Astrocyte of the hippocampus (primary cell): ENCODE measurements at regions not wholly inside any gene's neighbourhood (a gene's known extent, or its start where the extent isn't known, plus 50 kb on each side); places are given as distances from the start of the nearest gene placed in this dataset.

Experiments used
- DNase-seq: peaks from one replicate; pipeline ENCODE4 v3.0.0; 2011; ENCODE audit warnings: low read depth, low spot score

DNA sequence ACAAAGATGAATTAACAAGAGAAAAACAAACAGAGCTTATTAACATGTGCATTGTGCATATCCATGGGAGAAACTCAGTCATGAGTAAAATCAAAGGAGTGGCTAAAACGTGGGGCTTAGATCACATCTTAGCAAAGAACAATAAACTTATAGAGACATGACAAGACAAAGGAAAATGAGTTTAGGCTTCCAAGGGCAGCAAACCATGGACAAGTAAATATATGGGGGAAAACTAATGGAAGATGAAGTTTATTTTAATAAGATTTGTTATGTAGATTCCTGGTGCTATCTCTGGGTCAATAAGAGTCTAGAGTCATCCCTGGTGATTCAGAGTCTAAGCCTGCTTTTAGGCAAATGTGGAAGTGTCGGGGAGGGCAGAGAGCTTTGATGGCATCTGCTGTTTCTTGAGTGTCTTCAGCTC, 87.2 kb upstream of the PLPP4 start:
- peak; percentile 39 for DNase-seq

- DNase-seq, result no peak
Measured at GRCh38 chr10:120371856-120372255, 85.2 kb upstream of the PLPP4 start.

DNA sequence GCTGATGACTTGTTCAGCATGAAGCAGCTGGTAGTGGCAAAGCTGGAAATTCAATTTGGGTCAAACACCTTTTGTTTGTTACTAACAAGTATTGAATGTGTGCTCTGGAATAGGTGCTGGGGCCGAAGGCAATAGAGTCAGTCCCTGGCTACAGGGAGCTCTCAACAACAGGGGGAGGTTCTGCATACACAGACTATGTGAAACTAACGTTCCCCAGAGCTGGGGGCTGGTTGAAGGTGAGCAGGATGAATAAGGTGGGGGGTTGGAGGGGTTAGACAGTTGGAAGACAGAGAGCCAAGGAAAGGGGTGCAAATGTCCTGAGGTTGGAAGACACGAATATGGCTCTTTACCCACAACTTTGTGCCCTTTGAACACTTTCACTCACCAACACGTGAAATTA, 84.1 kb upstream of the PLPP4 start:
- DNase-seq, result no peak

GRCh38 chr10:120375666-120376065, 81.4 kb upstream of the PLPP4 start:
- no peak for DNase-seq

GRCh38 chr10:120381931-120382330, 75.1 kb upstream of the PLPP4 start:
- no peak for DNase-seq

- peak; percentile 39 for DNase-seq
Measured at GRCh38 chr10:120382360-120382759, 74.7 kb upstream of the PLPP4 start.

DNA sequence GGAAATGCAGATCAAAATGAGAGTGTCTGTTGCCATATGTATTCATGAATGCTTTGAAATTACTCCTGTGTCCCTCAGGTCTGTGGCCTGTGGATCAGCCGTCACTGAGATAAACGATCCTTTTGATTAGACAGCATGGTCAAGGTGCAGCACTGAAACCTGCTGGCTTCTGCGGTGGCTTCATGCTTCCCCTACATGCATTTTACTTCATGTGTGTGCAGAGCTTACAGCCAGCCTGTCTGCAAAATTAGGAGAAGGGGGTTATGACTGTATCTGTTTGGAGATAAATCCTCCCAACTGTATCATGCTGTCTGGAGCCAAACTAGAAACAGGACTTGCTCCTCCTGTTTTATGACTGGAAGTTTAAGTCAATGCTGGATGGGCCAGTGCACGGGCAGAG, 71.0 kb upstream of the PLPP4 start:
- DNase-seq, result no peak

DNA sequence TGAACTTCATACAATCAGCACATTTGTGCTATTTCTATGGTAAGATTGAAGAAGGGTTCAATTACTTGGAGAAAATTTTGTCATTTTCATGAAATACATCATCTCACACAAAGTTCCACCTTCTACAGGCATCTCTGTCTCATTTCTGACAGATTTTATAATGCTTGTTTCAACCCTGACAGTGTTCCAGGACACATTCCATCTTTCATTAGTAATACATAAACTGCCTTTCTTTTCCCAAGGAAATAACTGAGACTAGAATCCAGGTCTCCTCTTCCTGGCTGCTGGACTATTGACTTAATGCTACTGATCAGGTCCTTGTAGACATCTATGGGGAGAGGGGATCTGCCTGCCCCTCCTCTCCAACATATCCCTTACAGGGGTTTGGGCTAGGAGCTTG, 70.1 kb upstream of the PLPP4 start:
- peak; percentile 28 for DNase-seq

DNA sequence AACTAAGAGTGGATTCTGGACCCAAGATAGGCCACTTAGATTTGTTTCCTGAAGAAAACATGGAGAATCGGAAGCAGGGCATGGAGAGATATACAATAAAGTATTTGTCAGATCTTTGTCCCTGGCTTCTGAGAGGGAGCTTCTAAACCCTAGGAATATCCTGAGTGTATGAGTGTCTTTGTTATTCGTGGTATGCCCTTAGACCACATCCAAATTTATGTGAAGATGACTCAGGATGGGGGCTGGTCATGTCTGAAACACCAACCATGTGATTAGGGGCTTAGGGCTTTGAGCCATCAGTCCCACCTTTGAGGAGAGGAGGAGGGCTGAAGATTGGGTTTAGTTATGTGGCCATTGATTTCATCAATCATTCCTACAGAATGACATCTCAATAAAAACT, 69.7 kb upstream of the PLPP4 start:
- DNase-seq, result peak; percentile 72

GRCh38 chr10:120392245-120392644, 64.8 kb upstream of the PLPP4 start:
- no peak for DNase-seq

- no peak for DNase-seq
Measured at GRCh38 chr10:120392671-120393079, 64.4 kb upstream of the PLPP4 start.

DNA sequence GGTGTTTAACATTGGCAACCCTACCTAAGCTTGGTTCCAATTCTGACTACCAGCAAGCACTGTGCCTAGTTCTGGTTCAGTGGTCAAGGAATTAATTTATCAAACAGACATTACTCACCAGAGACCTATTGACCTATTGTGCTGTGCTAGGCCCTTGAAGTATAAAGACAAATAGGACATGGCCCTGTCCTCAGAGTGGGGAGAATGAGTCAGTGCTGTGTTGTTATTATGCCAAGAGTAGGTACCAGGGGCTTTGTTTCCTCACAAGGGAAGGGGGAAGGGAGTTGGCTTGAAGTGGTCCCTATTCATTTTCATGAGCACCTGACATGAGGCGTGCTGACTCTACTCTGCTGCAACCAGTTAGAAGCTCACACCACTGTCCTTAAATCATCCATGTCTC, 62.6 kb upstream of the PLPP4 start:
- DNase-seq, result peak; percentile 54

GRCh38 chr10:120396228-120396627, 60.8 kb upstream of the PLPP4 start:
- no peak for DNase-seq

DNA sequence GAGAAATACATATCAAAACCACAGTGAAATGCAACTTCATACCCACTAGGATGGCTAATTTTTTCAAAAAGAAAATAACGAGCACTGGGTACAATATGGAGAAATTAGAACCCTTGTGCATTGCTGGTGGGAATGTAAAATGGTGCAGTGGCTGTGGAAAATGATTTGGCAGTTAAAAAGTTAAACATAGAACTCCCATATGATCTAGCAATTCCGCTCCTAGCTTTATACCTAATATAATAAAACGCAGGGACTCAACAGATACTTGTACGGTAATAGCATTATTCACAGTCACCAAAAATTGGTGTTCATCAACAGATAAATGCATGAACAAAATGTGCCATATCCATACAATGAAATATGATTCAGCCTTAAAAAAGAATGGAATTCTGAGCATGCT, 58.8 kb upstream of the PLPP4 start:
- no peak for DNase-seq

DNA sequence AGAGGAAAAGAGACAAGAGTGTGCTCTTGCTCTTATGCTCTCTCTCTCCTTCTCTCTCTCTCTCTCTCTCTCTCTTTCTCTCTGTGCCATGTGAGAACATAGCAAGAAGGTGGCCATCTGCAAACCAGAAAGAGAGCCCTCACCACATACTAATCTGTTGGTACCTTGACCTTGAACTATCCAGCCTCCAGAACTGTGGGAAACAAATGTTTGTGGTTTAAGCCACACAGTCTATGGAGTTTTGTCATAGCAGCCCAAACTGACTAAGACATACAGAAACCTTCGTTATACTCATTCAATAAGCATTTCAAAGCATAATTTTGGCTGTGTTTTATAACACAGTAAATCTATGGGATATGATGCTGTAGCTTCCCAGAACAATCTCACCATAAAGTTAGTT, 56.4 kb upstream of the PLPP4 start:
- DNase-seq, result no peak

GRCh38 chr10:120402147-120402766, 54.8 kb upstream of the PLPP4 start:
- no peak for DNase-seq

DNA sequence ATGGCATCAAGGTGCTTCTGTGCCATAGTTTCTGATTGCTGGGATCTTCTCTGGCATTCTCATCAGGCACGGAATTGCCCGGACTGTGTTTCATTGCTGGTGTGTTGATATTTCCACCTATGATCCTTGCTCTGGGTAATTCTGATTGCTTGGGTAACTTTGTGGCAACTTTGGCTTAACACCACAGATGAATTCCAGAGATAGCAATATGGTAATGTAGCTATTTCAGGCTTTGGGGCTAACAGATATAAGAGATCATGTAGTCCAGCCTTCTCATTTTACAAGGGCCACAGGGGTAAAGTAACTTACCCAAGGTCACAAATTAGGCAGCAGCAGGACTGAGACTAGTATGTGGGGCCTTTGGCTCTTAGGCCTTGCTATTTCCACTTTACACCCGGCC, 53.9 kb upstream of the PLPP4 start:
- peak; percentile 70 for DNase-seq

DNA sequence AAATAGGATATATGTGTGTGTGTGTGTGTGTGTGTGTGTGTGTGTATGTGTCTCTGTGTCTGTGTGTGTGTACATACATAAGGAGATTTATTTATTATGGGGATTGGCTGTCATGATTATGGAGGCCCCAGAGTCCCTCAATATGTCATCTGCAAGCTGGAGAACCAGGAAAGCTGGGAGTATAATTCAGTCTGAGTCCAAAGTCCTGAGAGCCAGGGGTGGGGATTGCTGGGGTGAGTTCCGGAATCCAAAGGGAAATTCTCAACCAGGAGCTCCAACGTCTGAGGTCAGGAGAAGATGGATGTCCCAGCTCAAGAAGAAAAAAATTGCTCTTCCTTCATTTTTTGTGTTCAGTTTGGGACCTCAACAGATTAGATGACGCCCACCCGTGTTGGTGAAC, 50.7 kb upstream of the PLPP4 start:
- DNase-seq, result no peak
